Tibial nerve (tissue), 4 donors: ENCODE measurements at regions not wholly inside any gene's neighbourhood (a gene's known extent, or its start where the extent isn't known, plus 50 kb on each side); places are given as distances from the start of the nearest gene placed in this dataset.

ENCODE experiments used
- DNase-seq, 2 donors: peaks; one replicate each; pipeline ENCODE4 v3.0.0-alpha.2; 2019; ENCODE audit warnings: low spot score in 2 of 2
- H3K27ac ChIP-seq, 4 donors: fragments of 200-600 bp; sonication (generic) in 3 of 4; one replicate each; pipeline ENCODE4 v1.5.1; 2017 to 2019; ENCODE audit warnings: mild to moderate bottlenecking in 1 of 4
- H3K27me3 ChIP-seq, 2 donors: fragments of 200-600 bp; sonication (generic) in 1 of 2; one replicate each; pipeline versions ENCODE4 v1.5.1 to v1.6.0; 2017 to 2019
- H3K36me3 ChIP-seq, 3 donors: fragments of 200-600 bp; sonication (generic); one replicate each; pipeline ENCODE4 v1.5.1; 2018 to 2019
- H3K4me1 ChIP-seq, 4 donors: fragments of 200-600 bp; sonication (generic) in 3 of 4; one replicate each; pipeline ENCODE4 v1.5.1; 2017 to 2019
- H3K4me3 ChIP-seq, 4 donors: fragments of 200-600 bp; sonication (generic) in 3 of 4; one replicate each; pipeline ENCODE4 v1.5.1; 2017 to 2019; ENCODE audit warnings: mild to moderate bottlenecking in 1 of 4, moderate library complexity in 1 of 4
- H3K9me3 ChIP-seq, 4 donors: fragments of 200-600 bp; sonication (generic) in 3 of 4; one replicate each; pipeline ENCODE4 v1.5.1; 2017 to 2019
- EP300 ChIP-seq, 2 donors: sonication (generic); formaldehyde crosslinking; IDR thresholded peaks; one replicate each; pipeline ENCODE4 v1.6.1; 2017; ENCODE audit warnings: antibody characterized with exemption in 2 of 2, mild to moderate bottlenecking in 1 of 2
- POLR2A ChIP-seq, 2 donors: fragments of 450-650 bp; IDR thresholded peaks; one replicate each; pipeline ENCODE4 v1.6.1; 2017; ENCODE audit warnings: antibody characterized with exemption in 2 of 2, mild to moderate bottlenecking in 2 of 2, moderate library complexity in 2 of 2
- WGBS, 2 donors: methylation state at CpG; one replicate each; pipeline ENCODE4 v1.1.5; 2018; 5-methylcytosine and 5-hydroxymethylcytosine counted together
- TF ChIP-seq, protein P1 (sequence below), 5 experiments: fragments of 200-600 bp in 3 of 5; fragments of 450-650 bp in 2 of 5; sonication (generic) in 3 of 5; IDR thresholded peaks; one replicate each; pipeline ENCODE4 v1.5.1; 2016 to 2019; ENCODE audit warnings: antibody characterized with exemption in 5 of 5, mild to moderate bottlenecking in 3 of 5, moderate library complexity in 2 of 5

- H3K9me3 ChIP-seq: peaks cover 0 to 16% (median 2%) of the 10 kb centered on the region in 4 donors
- no peaks in the 10 kb centered on the region for H3K4me1 ChIP-seq
- no peaks in the 10 kb centered on the region for H3K27me3 ChIP-seq
- 76 to 78% methylated on average over 2 of the region's 2 CpGs for WGBS, 2 donors
- H3K27ac ChIP-seq: no peak overlapping the region
- no peak overlapping the region for H3K4me3 ChIP-seq
- TF ChIP-seq EP300 (IDR thresholded peaks at IDR 0.05) (no peak), POLR2A (IDR thresholded peaks at IDR 0.05) (no peak)
- TF ChIP-seq, protein P1, sequence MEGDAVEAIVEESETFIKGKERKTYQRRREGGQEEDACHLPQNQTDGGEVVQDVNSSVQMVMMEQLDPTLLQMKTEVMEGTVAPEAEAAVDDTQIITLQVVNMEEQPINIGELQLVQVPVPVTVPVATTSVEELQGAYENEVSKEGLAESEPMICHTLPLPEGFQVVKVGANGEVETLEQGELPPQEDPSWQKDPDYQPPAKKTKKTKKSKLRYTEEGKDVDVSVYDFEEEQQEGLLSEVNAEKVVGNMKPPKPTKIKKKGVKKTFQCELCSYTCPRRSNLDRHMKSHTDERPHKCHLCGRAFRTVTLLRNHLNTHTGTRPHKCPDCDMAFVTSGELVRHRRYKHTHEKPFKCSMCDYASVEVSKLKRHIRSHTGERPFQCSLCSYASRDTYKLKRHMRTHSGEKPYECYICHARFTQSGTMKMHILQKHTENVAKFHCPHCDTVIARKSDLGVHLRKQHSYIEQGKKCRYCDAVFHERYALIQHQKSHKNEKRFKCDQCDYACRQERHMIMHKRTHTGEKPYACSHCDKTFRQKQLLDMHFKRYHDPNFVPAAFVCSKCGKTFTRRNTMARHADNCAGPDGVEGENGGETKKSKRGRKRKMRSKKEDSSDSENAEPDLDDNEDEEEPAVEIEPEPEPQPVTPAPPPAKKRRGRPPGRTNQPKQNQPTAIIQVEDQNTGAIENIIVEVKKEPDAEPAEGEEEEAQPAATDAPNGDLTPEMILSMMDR (IDR thresholded peaks at IDR 0.05): no peak
- no peak for DNase-seq
- peaks cover 0 to 3% (median 0%) of the 10 kb centered on the region in 3 donors for H3K36me3 ChIP-seq
These were observed 845.6 kb upstream of the SEL1L start for GRCh38 chr14:82379291-82379690.

- Histone ChIP-seq H3K9me3 (peaks cover 0 to 4% (median 0%) of the 10 kb centered on the region in 4 donors), H3K4me3 (no peak overlapping the region), H3K27me3 (no peaks in the 10 kb centered on the region), H3K4me1 (peaks cover 0 to 18% (median 0%) of the 10 kb centered on the region in 4 donors), H3K36me3 (no peaks in the 10 kb centered on the region), H3K27ac (peak overlapping the region; percentile 67 to 94 (median 86))
- no peak for DNase-seq
- TF ChIP-seq POLR2A (IDR thresholded peaks at IDR 0.05) (no peak), EP300 (IDR thresholded peaks at IDR 0.05) (no peak)
- TF ChIP-seq, protein P1 (IDR thresholded peaks at IDR 0.05): no peak
These were observed 851.4 kb upstream of the SEL1L start for GRCh38 chr14:82385048-82385447.

DNA sequence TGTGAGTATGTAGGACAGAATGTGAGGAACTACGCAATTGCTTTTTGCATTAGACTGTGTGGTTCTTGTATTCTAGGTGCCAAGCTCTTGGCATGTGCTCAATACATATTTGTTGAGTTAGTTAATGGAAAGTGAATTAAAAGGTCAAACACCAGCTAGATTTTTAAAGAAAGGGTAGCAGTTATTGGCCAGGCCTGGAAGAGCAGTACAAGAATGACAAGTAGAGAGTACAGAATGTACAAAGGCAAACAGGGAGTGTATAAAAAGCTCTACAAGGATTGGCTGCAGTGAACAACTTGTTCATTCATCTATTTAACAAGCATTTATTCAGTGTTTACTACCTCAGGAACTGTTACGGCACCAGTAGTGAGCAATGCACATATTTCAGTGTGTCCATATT, 854.0 kb upstream of the SEL1L start:
- H3K4me1 ChIP-seq: peaks cover 0 to 18% (median 0%) of the 10 kb centered on the region in 4 donors
- no peak for DNase-seq
- no peaks in the 10 kb centered on the region for H3K36me3 ChIP-seq
- H3K9me3 ChIP-seq: no peaks in the 10 kb centered on the region
- no peak overlapping the region for H3K4me3 ChIP-seq
- H3K27me3 ChIP-seq: no peaks in the 10 kb centered on the region
- TF ChIP-seq, protein P1 (IDR thresholded peaks at IDR 0.05): no peak
- TF ChIP-seq EP300 (IDR thresholded peaks at IDR 0.05) (peak; percentile 95 to 98), POLR2A (IDR thresholded peaks at IDR 0.05) (peak in 1 of 2 donors; percentile 16)
- H3K27ac ChIP-seq: peak overlapping the region; percentile 81 to 94 (median 90)
- WGBS, 2 donors: 53 to 54% methylated on average over 2 of the region's 2 CpGs

GRCh38 chr14:82388488-82388887, 854.8 kb upstream of the SEL1L start:
- H3K27me3 ChIP-seq: no peaks in the 10 kb centered on the region
- H3K27ac ChIP-seq: peak overlapping the region; percentile 81 to 94 (median 90)
- no peak for DNase-seq

GRCh38 chr14:82390586-82390985, 856.9 kb upstream of the SEL1L start:
- peaks cover 0 to 18% (median 0%) of the 10 kb centered on the region in 4 donors for H3K4me1 ChIP-seq
- TF ChIP-seq POLR2A (IDR thresholded peaks at IDR 0.05): no peak
- TF ChIP-seq EP300 (IDR thresholded peaks at IDR 0.05): no peak
- TF ChIP-seq, protein P1 (IDR thresholded peaks at IDR 0.05): no peak
- no peaks in the 10 kb centered on the region for H3K27me3 ChIP-seq
- DNase-seq: no peak
- H3K4me3 ChIP-seq: no peak overlapping the region
- H3K9me3 ChIP-seq: no peaks in the 10 kb centered on the region
- H3K27ac ChIP-seq: peak overlapping the region in 3 of 4 donors; percentile 87 to 94 (median 92)
- WGBS, 2 donors: 89 to 93% methylated on average over 1 of the region's 1 CpG
- no peaks in the 10 kb centered on the region for H3K36me3 ChIP-seq

More at GRCh38 chr14:82388488-82388887, 854.8 kb upstream of the SEL1L start:
- Histone ChIP-seq H3K4me3 (no peak overlapping the region), H3K4me1 (peaks cover 0 to 18% (median 0%) of the 10 kb centered on the region in 4 donors), H3K36me3 (no peaks in the 10 kb centered on the region), H3K9me3 (no peaks in the 10 kb centered on the region)
- WGBS, 2 donors: 83 to 90% methylated on average over 4 of the region's 4 CpGs
- TF ChIP-seq EP300 (IDR thresholded peaks at IDR 0.05) (no peak), POLR2A (IDR thresholded peaks at IDR 0.05) (no peak)
- TF ChIP-seq, protein P1 (IDR thresholded peaks at IDR 0.05): no peak
